HCT116 (cell line): ENCODE measurements at regions not wholly inside any gene's neighbourhood (a gene's known extent, or its start where the extent isn't known, plus 50 kb on each side); places are given as distances from the start of the nearest gene placed in this dataset.

Experiments used
- ATAC-seq: fragments of 200-7000 bp; cut with Tn5 transposase; 2 replicates; pipeline ENCODE4 v1.9.1; 2020; ENCODE audit warnings: mild to moderate bottlenecking, moderate library complexity
- BruUV-seq: library from RNA; stranded (reverse); fragments of 400-500 nt; replicated peaks from 2 replicates; lab custom pipeline; 2021; lab: Mats Ljungman, UMichigan
- CTCF ChIA-PET: fragments of 300-600 bp; sonication (Branson Sonifier 250); formaldehyde crosslinking; loops from one replicate; lab custom pipeline; 2021; ENCODE audit warnings: antibody characterized with exemption; lab: Charles Lee
- POLR2A ChIA-PET: fragments of 300-600, 350-600 bp; sonication (Branson Sonifier 250); formaldehyde crosslinking; loops from one replicate; lab custom pipeline; 2021; ENCODE audit warnings: antibody characterized with exemption; lab: Charles Lee
- RAD21 ChIA-PET, 2 experiments: fragments of 300-600 bp; sonication (Branson Sonifier 250); formaldehyde crosslinking; loops; one replicate each; lab custom pipeline; 2023; ENCODE audit warnings: low total read pairs in 2 of 2; ENCODE audit not compliant: uncharacterized antibody in 2 of 2, unreplicated experiment in 2 of 2, low non-redundant PET in 1 of 2; lab: Charles Lee
- DNase-seq: peaks from one replicate; pipeline ENCODE4 v3.0.0-alpha.2; 2010; ENCODE audit warnings: low read depth, low spot score
- H2AFZ ChIP-seq: fragments of 200-600 bp; shearing (Covaris generic), sonication (generic); 2 replicates; pipeline ENCODE4 v1.6.1; 2017; ENCODE audit warnings: low read depth, mixed run types, mixed read lengths, antibody characterized with exemption, low read length; ENCODE audit not compliant: poor library complexity, severe bottlenecking
- H3K27ac ChIP-seq: 2 replicates; pipeline ENCODE4 v1.5.1; 2012; ENCODE audit warnings: low read depth, low read length
- H3K27me3 ChIP-seq: fragments of 200-600 bp; sonication (generic); 2 replicates; pipeline ENCODE4 v1.6.1; 2016; ENCODE audit warnings: mixed run types, low read length, mixed read lengths; ENCODE audit not compliant: insufficient read depth
- H3K36me3 ChIP-seq, 2 experiments: fragments of 200-500 bp in 1 of 2; fragments of 200-600 bp in 1 of 2; sonication (Bioruptor generic) in 1 of 2; sonication (generic) in 1 of 2; 2 replicates each; pipeline versions ENCODE4 v1.5.1 to v1.6.1; 2014 to 2016; ENCODE audit warnings: low read length in 2 of 2, inconsistent platforms in 1 of 2, mixed read lengths in 1 of 2, mixed run types in 1 of 2; ENCODE audit not compliant: insufficient read depth in 2 of 2, control insufficient read depth in 1 of 2
- H3K4me1 ChIP-seq, 2 experiments: fragments of 200-600 bp in 1 of 2; sonication (generic) in 1 of 2; 2 replicates each; pipeline versions ENCODE4 v1.5.1 to v1.6.1; 2012 to 2017; ENCODE audit warnings: low read length in 2 of 2, inconsistent platforms in 1 of 2, mild to moderate bottlenecking in 1 of 2, mixed read lengths in 1 of 2, mixed run types in 1 of 2, moderate library complexity in 1 of 2; ENCODE audit not compliant: insufficient read depth in 2 of 2, control insufficient read depth in 1 of 2
- H3K4me2 ChIP-seq: fragments of 200-600 bp; sonication (generic); 2 replicates; pipeline ENCODE4 v1.6.1; 2017; ENCODE audit warnings: mixed run types, low read length, mixed read lengths
- H3K4me3 ChIP-seq, 2 experiments: fragments of 200-600 bp in 1 of 2; sonication (generic) in 1 of 2; replicated peaks in 1 of 2; 2 replicates each; pipeline ENCODE4 v1.5.1; 2011 to 2016; ENCODE audit warnings: low read length in 2 of 2, control low read depth in 1 of 2, low read depth in 1 of 2, mild to moderate bottlenecking in 1 of 2, mixed read lengths in 1 of 2, mixed run types in 1 of 2
- H3K79me2 ChIP-seq: fragments of 200-600 bp; sonication (generic); 2 replicates; pipeline ENCODE4 v1.6.1; 2017; ENCODE audit warnings: mild to moderate bottlenecking, mixed run types, low read length, moderate library complexity, mixed read lengths; ENCODE audit not compliant: insufficient read depth
- H3K9ac ChIP-seq: fragments of 200-600 bp; sonication (generic); 2 replicates; pipeline ENCODE4 v1.6.1; 2016; ENCODE audit warnings: low read length, mixed read lengths
- H3K9me2 ChIP-seq: fragments of 200-600 bp; sonication (generic), shearing (Covaris generic); 2 replicates; pipeline ENCODE4 v1.6.1; 2017; ENCODE audit warnings: mixed run types, mild to moderate bottlenecking, moderate library complexity; ENCODE audit not compliant: insufficient read depth
- H3K9me3 ChIP-seq, 2 experiments: fragments of 200-500 bp in 1 of 2; fragments of 200-600 bp in 1 of 2; sonication (Bioruptor generic) in 1 of 2; sonication (generic) in 1 of 2; 2 replicates each; pipeline ENCODE4 v1.6.1; 2014 to 2017; ENCODE audit warnings: low read length in 2 of 2, mixed read lengths in 2 of 2, inconsistent platforms in 1 of 2, low read depth in 1 of 2, mild to moderate bottlenecking in 1 of 2, mixed run types in 1 of 2, moderate library complexity in 1 of 2; ENCODE audit not compliant: control insufficient read depth in 1 of 2, insufficient read depth in 1 of 2
- H4K20me1 ChIP-seq: fragments of 200-600 bp; sonication (generic), shearing (Covaris generic); 2 replicates; pipeline ENCODE4 v1.6.1; 2017; ENCODE audit warnings: mixed run types, mild to moderate bottlenecking, moderate library complexity; ENCODE audit not compliant: insufficient read depth
- ELF1 ChIP-seq: IDR thresholded peaks from 2 replicates; pipeline ENCODE4 v1.6.1; 2012; ENCODE audit warnings: low read depth, borderline replicate concordance
- MAX ChIP-seq: IDR thresholded peaks from 2 replicates; pipeline ENCODE4 v1.6.1; 2012
- REST ChIP-seq: IDR thresholded peaks from 2 replicates; pipeline ENCODE4 v1.6.1; 2012; ENCODE audit warnings: low read depth
- SRF ChIP-seq: IDR thresholded peaks from 2 replicates; pipeline ENCODE4 v1.6.1; 2012; ENCODE audit warnings: low read depth
- TCF7L2 ChIP-seq: IDR thresholded peaks from 2 replicates; pipeline ENCODE4 v1.7.0; 2011; ENCODE audit warnings: borderline replicate concordance, inconsistent platforms; ENCODE audit not compliant: insufficient read depth, insufficient read length; ENCODE audit errors: extremely low read depth
- ZBTB33 ChIP-seq: IDR thresholded peaks from 2 replicates; pipeline ENCODE4 v1.6.1; 2011; ENCODE audit warnings: mild to moderate bottlenecking, low read length, moderate library complexity; ENCODE audit not compliant: insufficient replicate concordance; ENCODE audit errors: extremely low read depth
- ZFX ChIP-seq: fragments of 450-650 bp; IDR thresholded peaks from 2 replicates; pipeline ENCODE4 v1.6.1; 2017
- intact Hi-C: fragments of 100-400 bp; cut with micrococcal nuclease; formaldehyde crosslinking; loops from 2 replicates; pipeline ENCODE4 v1.10.0; 2022
- TF ChIP-seq, protein P1 (sequence below): IDR thresholded peaks from 2 replicates; pipeline ENCODE4 v1.6.1; 2012

GRCh38 chr2:217339753-217340152, 479.9 kb upstream of the TNP1 start (continued):
- TF ChIP-seq TCF7L2 (no peak), SRF (no peak), ELF1 (no peak), MAX (no peak), ZFX (no peak), REST (no peak)
- TF ChIP-seq, protein P1, sequence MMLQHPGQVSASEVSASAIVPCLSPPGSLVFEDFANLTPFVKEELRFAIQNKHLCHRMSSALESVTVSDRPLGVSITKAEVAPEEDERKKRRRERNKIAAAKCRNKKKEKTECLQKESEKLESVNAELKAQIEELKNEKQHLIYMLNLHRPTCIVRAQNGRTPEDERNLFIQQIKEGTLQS: no peak

DNA sequence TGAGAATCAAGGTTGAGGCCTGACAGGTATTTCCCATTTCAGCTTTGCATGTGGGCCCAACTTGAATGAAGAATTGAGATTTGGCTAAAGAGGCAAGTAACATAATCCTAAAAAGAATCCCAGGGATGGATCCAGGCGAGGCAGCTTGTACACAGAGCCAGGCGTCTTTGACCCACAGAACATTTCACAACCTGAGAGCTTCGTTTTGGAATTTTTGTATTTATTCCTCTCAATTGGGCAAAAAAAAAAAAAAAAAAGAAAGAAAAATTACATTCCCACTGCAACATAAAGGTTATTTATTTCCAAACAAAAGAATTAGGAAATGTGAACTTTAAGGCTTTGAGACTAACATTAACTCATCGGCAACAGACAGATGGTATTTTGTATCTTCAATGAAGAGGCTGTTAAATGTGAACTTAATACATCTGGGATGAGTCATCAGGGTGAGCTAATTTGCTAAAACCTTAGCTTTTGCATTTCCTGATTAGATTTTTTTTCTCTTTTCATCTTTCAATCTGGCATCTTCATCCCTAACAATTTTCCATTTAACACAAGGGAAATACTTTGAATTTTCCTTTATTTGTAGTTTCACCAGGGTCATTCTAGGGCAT, 478.5 kb upstream of the TNP1 start:
- no peaks in the 10 kb centered on the region for H4K20me1 ChIP-seq
- ATAC-seq (no peak), DNase-seq (no peak)
- ChIA-PET CTCF (no interaction called here), POLR2A (no interaction called here), RAD21 (no interaction called here)
- intact Hi-C loops: no loop called here
- no peaks in the 10 kb centered on the region for H3K9me2 ChIP-seq
- H3K9ac ChIP-seq: no peak overlapping the region
- H3K79me2 ChIP-seq: no peaks in the 10 kb centered on the region
- H2AFZ ChIP-seq: no peak overlapping the region
- H3K36me3 ChIP-seq: no peaks in the 10 kb centered on the region
- no TSS peak for BruUV-seq
- no peak overlapping the region for H3K27ac ChIP-seq
- peaks cover 15% of the 10 kb centered on the region; the same call in 1 of the 2 replicates for H3K27me3 ChIP-seq
- no peak for TF ChIP-seq ZBTB33
- no peak for TF ChIP-seq SRF
- no peaks in the 10 kb centered on the region for H3K9me3 ChIP-seq
- H3K4me1 ChIP-seq: no peaks in the 10 kb centered on the region
- no peak overlapping the region for H3K4me2 ChIP-seq
- no peak overlapping the region for H3K4me3 ChIP-seq
